ENCODE measurements at regions not wholly inside any gene's neighbourhood (a gene's known extent, or its start where the extent isn't known, plus 50 kb on each side); places are given as distances from the start of the nearest gene placed in this dataset.

- TF ChIP-seq TAF1 (IDR thresholded peaks at IDR 0.05; ENCODE audit: borderline replicate concordance, low read depth, low read length): no peak
- no peak for TF ChIP-seq CEBPB (IDR thresholded peaks at IDR 0.05; ENCODE audit: borderline replicate concordance in 1 of 2, low read depth in 2 of 2, low read length in 2 of 2)
- TF ChIP-seq DPF2 (IDR thresholded peaks at IDR 0.05): no peak
- no peak for TF ChIP-seq HDAC6 (IDR thresholded peaks at IDR 0.05; ENCODE audit: unreplicated experiment)
Measured at GRCh38 chr15:58352026-58352929, 79.5 kb upstream of the LIPC start.
